ENCODE measurements at regions not wholly inside any gene's neighbourhood (a gene's known extent, or its start where the extent isn't known, plus 50 kb on each side); places are given as distances from the start of the nearest gene placed in this dataset.

GRCh38 chr10:65360497-65360896 lies 1565.3 kb upstream of the LRRTM3 start:
- no peaks in the 10 kb centered on the region for H3K9me3 ChIP-seq (ENCODE audit: control insufficient read depth, insufficient read depth, low read length)
- no peaks in the 10 kb centered on the region for H3K36me3 ChIP-seq (ENCODE audit: control insufficient read depth, insufficient read depth, low read length)
- H3K9ac ChIP-seq (ENCODE audit: low read depth, low read length), result no peak overlapping the region
- H3K4me1 ChIP-seq (ENCODE audit: control insufficient read depth, insufficient read depth, low read length), result no peaks in the 10 kb centered on the region
- no peak overlapping the region for H3K4me3 ChIP-seq (ENCODE audit: low read depth, low read length)
- H3K27me3 ChIP-seq (ENCODE audit: control insufficient read depth, insufficient read depth, low read length), result no peaks in the 10 kb centered on the region
- no peak overlapping the region for H3K27ac ChIP-seq (ENCODE audit: low read depth, low read length)

- Histone ChIP-seq H3K36me3 (ENCODE audit: control insufficient read depth, insufficient read depth, low read length) (no peaks in the 10 kb centered on the region), H3K27ac (ENCODE audit: low read depth, low read length) (no peak overlapping the region), H3K9ac (ENCODE audit: low read depth, low read length) (no peak overlapping the region), H3K4me3 (ENCODE audit: low read depth, low read length) (no peak overlapping the region), H3K4me1 (ENCODE audit: control insufficient read depth, insufficient read depth, low read length) (no peaks in the 10 kb centered on the region), H3K9me3 (ENCODE audit: control insufficient read depth, insufficient read depth, low read length) (no peaks in the 10 kb centered on the region), H3K27me3 (ENCODE audit: control insufficient read depth, insufficient read depth, low read length) (no peaks in the 10 kb centered on the region)
Measured at GRCh38 chr10:65365878-65366277, 1560.0 kb upstream of the LRRTM3 start.

- H3K27ac ChIP-seq (ENCODE audit: low read depth, low read length), result no peak overlapping the region
- no peaks in the 10 kb centered on the region for H3K27me3 ChIP-seq (ENCODE audit: control insufficient read depth, insufficient read depth, low read length)
- no peaks in the 10 kb centered on the region for H3K36me3 ChIP-seq (ENCODE audit: control insufficient read depth, insufficient read depth, low read length)
- H3K4me3 ChIP-seq (ENCODE audit: low read depth, low read length), result no peak overlapping the region
- no peaks in the 10 kb centered on the region for H3K9me3 ChIP-seq (ENCODE audit: control insufficient read depth, insufficient read depth, low read length)
- no peak overlapping the region for H3K9ac ChIP-seq (ENCODE audit: low read depth, low read length)
- no peaks in the 10 kb centered on the region for H3K4me1 ChIP-seq (ENCODE audit: control insufficient read depth, insufficient read depth, low read length)
Measured at GRCh38 chr10:65367706-65368105, 1558.1 kb upstream of the LRRTM3 start.

- Histone ChIP-seq H3K9me3 (ENCODE audit: control insufficient read depth, insufficient read depth, low read length) (no peaks in the 10 kb centered on the region), H3K4me1 (ENCODE audit: control insufficient read depth, insufficient read depth, low read length) (peaks cover 6% of the 10 kb centered on the region; the same call in 1 of the 2 replicates), H3K27ac (ENCODE audit: low read depth, low read length) (no peak overlapping the region), H3K36me3 (ENCODE audit: control insufficient read depth, insufficient read depth, low read length) (no peaks in the 10 kb centered on the region), H3K4me3 (ENCODE audit: low read depth, low read length) (no peak overlapping the region), H3K27me3 (ENCODE audit: control insufficient read depth, insufficient read depth, low read length) (no peaks in the 10 kb centered on the region), H3K9ac (ENCODE audit: low read depth, low read length) (no peak overlapping the region)
Measured at GRCh38 chr10:65375528-65375927, 1550.3 kb upstream of the LRRTM3 start.

- H3K27ac ChIP-seq (ENCODE audit: low read depth, low read length), result no peak overlapping the region
- H3K36me3 ChIP-seq (ENCODE audit: control insufficient read depth, insufficient read depth, low read length), result no peaks in the 10 kb centered on the region
Measured at GRCh38 chr10:65377687-65378086, 1548.1 kb upstream of the LRRTM3 start.

GRCh38 chr10:65394502-65395297 lies 1531.1 kb upstream of the LRRTM3 start:
- H3K9ac ChIP-seq (ENCODE audit: low read depth, low read length), result no peak overlapping the region
- no peaks in the 10 kb centered on the region for H3K36me3 ChIP-seq (ENCODE audit: control insufficient read depth, insufficient read depth, low read length)
- no peaks in the 10 kb centered on the region for H3K9me3 ChIP-seq (ENCODE audit: control insufficient read depth, insufficient read depth, low read length)
- H3K4me1 ChIP-seq (ENCODE audit: control insufficient read depth, insufficient read depth, low read length), result no peaks in the 10 kb centered on the region
- H3K27ac ChIP-seq (ENCODE audit: low read depth, low read length), result no peak overlapping the region
- no peak overlapping the region for H3K4me3 ChIP-seq (ENCODE audit: low read depth, low read length)
- H3K27me3 ChIP-seq (ENCODE audit: control insufficient read depth, insufficient read depth, low read length), result no peaks in the 10 kb centered on the region

More at GRCh38 chr10:65377687-65378086, 1548.1 kb upstream of the LRRTM3 start:
- Histone ChIP-seq H3K9me3 (ENCODE audit: control insufficient read depth, insufficient read depth, low read length) (no peaks in the 10 kb centered on the region), H3K4me3 (ENCODE audit: low read depth, low read length) (no peak overlapping the region), H3K4me1 (ENCODE audit: control insufficient read depth, insufficient read depth, low read length) (peaks cover 6% of the 10 kb centered on the region; the same call in 1 of the 2 replicates), H3K9ac (ENCODE audit: low read depth, low read length) (no peak overlapping the region), H3K27me3 (ENCODE audit: control insufficient read depth, insufficient read depth, low read length) (no peaks in the 10 kb centered on the region)

GRCh38 chr10:65395631-65396030 lies 1530.2 kb upstream of the LRRTM3 start:
- Histone ChIP-seq H3K27me3 (ENCODE audit: control insufficient read depth, insufficient read depth, low read length) (no peaks in the 10 kb centered on the region), H3K4me1 (ENCODE audit: control insufficient read depth, insufficient read depth, low read length) (no peaks in the 10 kb centered on the region), H3K9ac (ENCODE audit: low read depth, low read length) (no peak overlapping the region), H3K9me3 (ENCODE audit: control insufficient read depth, insufficient read depth, low read length) (no peaks in the 10 kb centered on the region), H3K4me3 (ENCODE audit: low read depth, low read length) (no peak overlapping the region), H3K36me3 (ENCODE audit: control insufficient read depth, insufficient read depth, low read length) (no peaks in the 10 kb centered on the region), H3K27ac (ENCODE audit: low read depth, low read length) (no peak overlapping the region)

- Histone ChIP-seq H3K9me3 (ENCODE audit: control insufficient read depth, insufficient read depth, low read length) (no peaks in the 10 kb centered on the region), H3K36me3 (ENCODE audit: control insufficient read depth, insufficient read depth, low read length) (no peaks in the 10 kb centered on the region), H3K27me3 (ENCODE audit: control insufficient read depth, insufficient read depth, low read length) (no peaks in the 10 kb centered on the region), H3K9ac (ENCODE audit: low read depth, low read length) (no peak overlapping the region), H3K4me1 (ENCODE audit: control insufficient read depth, insufficient read depth, low read length) (no peaks in the 10 kb centered on the region), H3K27ac (ENCODE audit: low read depth, low read length) (no peak overlapping the region), H3K4me3 (ENCODE audit: low read depth, low read length) (no peak overlapping the region)
Measured at GRCh38 chr10:65396997-65397396, 1528.8 kb upstream of the LRRTM3 start.

GRCh38 chr10:65408401-65408800 lies 1517.4 kb upstream of the LRRTM3 start:
- Histone ChIP-seq H3K9ac (ENCODE audit: low read depth, low read length) (no peak overlapping the region), H3K36me3 (ENCODE audit: control insufficient read depth, insufficient read depth, low read length) (no peaks in the 10 kb centered on the region), H3K4me3 (ENCODE audit: low read depth, low read length) (no peak overlapping the region), H3K27me3 (ENCODE audit: control insufficient read depth, insufficient read depth, low read length) (no peaks in the 10 kb centered on the region), H3K27ac (ENCODE audit: low read depth, low read length) (no peak overlapping the region), H3K4me1 (ENCODE audit: control insufficient read depth, insufficient read depth, low read length) (no peaks in the 10 kb centered on the region), H3K9me3 (ENCODE audit: control insufficient read depth, insufficient read depth, low read length) (peaks cover 5% of the 10 kb centered on the region; the same call in 1 of the 2 replicates)

- Histone ChIP-seq H3K4me1 (ENCODE audit: control insufficient read depth, insufficient read depth, low read length) (no peaks in the 10 kb centered on the region), H3K4me3 (ENCODE audit: low read depth, low read length) (no peak overlapping the region), H3K27me3 (ENCODE audit: control insufficient read depth, insufficient read depth, low read length) (no peaks in the 10 kb centered on the region), H3K27ac (ENCODE audit: low read depth, low read length) (no peak overlapping the region), H3K9ac (ENCODE audit: low read depth, low read length) (no peak overlapping the region), H3K9me3 (ENCODE audit: control insufficient read depth, insufficient read depth, low read length) (peaks cover 27% of the 10 kb centered on the region), H3K36me3 (ENCODE audit: control insufficient read depth, insufficient read depth, low read length) (no peaks in the 10 kb centered on the region)
Measured at GRCh38 chr10:65413001-65413400, 1512.8 kb upstream of the LRRTM3 start.

GRCh38 chr10:65415318-65415717 lies 1510.5 kb upstream of the LRRTM3 start:
- no peaks in the 10 kb centered on the region for H3K27me3 ChIP-seq (ENCODE audit: control insufficient read depth, insufficient read depth, low read length)
- H3K4me3 ChIP-seq (ENCODE audit: low read depth, low read length), result no peak overlapping the region
- no peak overlapping the region for H3K9ac ChIP-seq (ENCODE audit: low read depth, low read length)
- H3K27ac ChIP-seq (ENCODE audit: low read depth, low read length), result no peak overlapping the region
- H3K9me3 ChIP-seq (ENCODE audit: control insufficient read depth, insufficient read depth, low read length), result peaks cover 30% of the 10 kb centered on the region
- H3K4me1 ChIP-seq (ENCODE audit: control insufficient read depth, insufficient read depth, low read length), result no peaks in the 10 kb centered on the region
- no peaks in the 10 kb centered on the region for H3K36me3 ChIP-seq (ENCODE audit: control insufficient read depth, insufficient read depth, low read length)
